DND-41 (cell line): ENCODE measurements at regions not wholly inside any gene's neighbourhood (a gene's known extent, or its start where the extent isn't known, plus 50 kb on each side); places are given as distances from the start of the nearest gene placed in this dataset.

Experiments
- ATAC-seq: fragments of 200-7000 bp; cut with Tn5 transposase; 3 replicates; pipeline ENCODE4 v1.9.1; 2021; ENCODE audit warnings: low read depth; ENCODE audit not compliant: insufficient read depth
- DNase-seq: peaks from one replicate; pipeline ENCODE4 v3.0.0-alpha.2; 2020
- H2AFZ ChIP-seq: 2 replicates; pipeline ENCODE4 v1.6.0; 2012; ENCODE audit warnings: low read depth, low read length
- H3K27ac ChIP-seq: 2 replicates; pipeline ENCODE4 v1.5.1; 2012; ENCODE audit warnings: low read length, inconsistent platforms
- H3K27me3 ChIP-seq: fragments of 200-600 bp; sonication (generic); 2 replicates; pipeline ENCODE4 v1.6.0; 2012; ENCODE audit warnings: low read length, mild to moderate bottlenecking, inconsistent platforms; ENCODE audit not compliant: insufficient read depth, poor library complexity
- H3K36me3 ChIP-seq: 2 replicates; pipeline ENCODE4 v1.5.1; 2012; ENCODE audit warnings: low read length, inconsistent platforms; ENCODE audit not compliant: insufficient read depth
- H3K4me1 ChIP-seq: 2 replicates; pipeline ENCODE4 v1.5.1; 2012; ENCODE audit warnings: mild to moderate bottlenecking, low read length; ENCODE audit not compliant: insufficient read depth
- H3K4me2 ChIP-seq: 2 replicates; pipeline ENCODE4 v1.6.0; 2012; ENCODE audit warnings: mild to moderate bottlenecking, moderate library complexity, low read length, inconsistent platforms; ENCODE audit not compliant: insufficient read depth
- H3K4me3 ChIP-seq, 2 experiments: fragments of 200-600 bp in 1 of 2; shearing (Covaris generic) in 1 of 2; 2 replicates each; pipeline ENCODE4 v1.5.1; 2012 to 2016; ENCODE audit warnings: inconsistent platforms in 2 of 2, low read length in 2 of 2, mild to moderate bottlenecking in 2 of 2, low read depth in 1 of 2, moderate library complexity in 1 of 2
- H3K79me2 ChIP-seq: 2 replicates; pipeline ENCODE4 v1.6.0; 2012; ENCODE audit warnings: low read length, inconsistent platforms; ENCODE audit not compliant: insufficient read depth
- H3K9ac ChIP-seq: 2 replicates; pipeline ENCODE4 v1.6.0; 2012; ENCODE audit warnings: low read depth, mild to moderate bottlenecking, inconsistent platforms, low read length, moderate library complexity
- H3K9me3 ChIP-seq: 2 replicates; pipeline ENCODE4 v1.5.1; 2012; ENCODE audit warnings: low read length, moderate library complexity, mild to moderate bottlenecking, inconsistent platforms; ENCODE audit not compliant: insufficient read depth, severe bottlenecking
- H4K20me1 ChIP-seq: 2 replicates; pipeline ENCODE4 v1.6.0; 2012; ENCODE audit warnings: low read length; ENCODE audit not compliant: insufficient read depth
- CTCF ChIP-seq: IDR thresholded peaks from 2 replicates; pipeline ENCODE4 v1.5.1; 2012; ENCODE audit warnings: borderline replicate concordance, low read length, moderate library complexity, mild to moderate bottlenecking; ENCODE audit not compliant: poor library complexity, severe bottlenecking; ENCODE audit errors: extremely low read depth
- EZH2 ChIP-seq: IDR thresholded peaks from 3 replicates; pipeline ENCODE4 v1.6.1; 2012; ENCODE audit warnings: borderline replicate concordance, low read depth, mild to moderate bottlenecking, moderate library complexity, low read length, inconsistent platforms; ENCODE audit not compliant: severe bottlenecking

DNA sequence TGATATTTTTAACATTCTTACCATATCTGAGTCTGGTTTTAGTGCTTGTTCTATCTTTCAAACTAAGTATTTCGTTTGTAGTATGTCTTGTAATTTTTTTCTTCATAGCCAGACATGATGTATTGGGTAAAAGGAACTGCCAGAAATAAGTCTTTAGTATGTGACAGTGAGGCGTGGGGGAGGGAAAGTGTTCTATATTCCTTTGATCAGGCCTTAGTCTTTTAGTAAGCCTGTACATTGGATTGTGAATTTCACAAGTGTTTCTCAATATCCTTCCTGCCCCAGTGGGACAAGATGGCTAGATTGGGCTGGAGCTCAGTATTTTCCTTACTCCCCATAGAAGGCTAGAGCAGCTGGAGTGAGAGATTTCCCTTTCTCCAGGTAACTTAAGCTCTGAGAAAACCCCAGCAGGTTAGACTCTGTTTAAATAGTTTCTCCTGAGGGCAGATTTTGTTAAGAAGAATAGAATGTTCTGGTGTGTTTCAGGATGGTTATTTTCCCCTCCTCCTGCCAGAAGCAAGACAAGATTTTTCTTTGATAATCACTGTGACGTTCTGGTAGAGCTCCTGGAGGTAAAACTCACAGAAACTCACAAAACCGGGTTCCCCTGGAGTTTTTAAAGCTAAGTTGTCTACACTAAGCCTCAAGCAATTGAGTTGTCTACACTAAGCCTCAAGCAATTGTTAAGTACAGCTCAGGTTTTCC is 140.7 kb upstream of the ARPP21 start:
- H3K4me3 ChIP-seq = no peak overlapping the region
- H3K27ac ChIP-seq = no peak overlapping the region
- H3K4me1 ChIP-seq = no peaks in the 10 kb centered on the region
- no peak for ATAC-seq
- no peaks in the 10 kb centered on the region for H4K20me1 ChIP-seq
- no peak overlapping the region for H3K9ac ChIP-seq
- H3K27me3 ChIP-seq = no peaks in the 10 kb centered on the region
- TF ChIP-seq CTCF (no peak), EZH2 (no peak)
- H3K9me3 ChIP-seq = no peaks in the 10 kb centered on the region
- no peaks in the 10 kb centered on the region for H3K79me2 ChIP-seq
- H3K4me2 ChIP-seq = no peak overlapping the region
- no peak for DNase-seq
- no peak overlapping the region for H2AFZ ChIP-seq
- no peaks in the 10 kb centered on the region for H3K36me3 ChIP-seq

DNA sequence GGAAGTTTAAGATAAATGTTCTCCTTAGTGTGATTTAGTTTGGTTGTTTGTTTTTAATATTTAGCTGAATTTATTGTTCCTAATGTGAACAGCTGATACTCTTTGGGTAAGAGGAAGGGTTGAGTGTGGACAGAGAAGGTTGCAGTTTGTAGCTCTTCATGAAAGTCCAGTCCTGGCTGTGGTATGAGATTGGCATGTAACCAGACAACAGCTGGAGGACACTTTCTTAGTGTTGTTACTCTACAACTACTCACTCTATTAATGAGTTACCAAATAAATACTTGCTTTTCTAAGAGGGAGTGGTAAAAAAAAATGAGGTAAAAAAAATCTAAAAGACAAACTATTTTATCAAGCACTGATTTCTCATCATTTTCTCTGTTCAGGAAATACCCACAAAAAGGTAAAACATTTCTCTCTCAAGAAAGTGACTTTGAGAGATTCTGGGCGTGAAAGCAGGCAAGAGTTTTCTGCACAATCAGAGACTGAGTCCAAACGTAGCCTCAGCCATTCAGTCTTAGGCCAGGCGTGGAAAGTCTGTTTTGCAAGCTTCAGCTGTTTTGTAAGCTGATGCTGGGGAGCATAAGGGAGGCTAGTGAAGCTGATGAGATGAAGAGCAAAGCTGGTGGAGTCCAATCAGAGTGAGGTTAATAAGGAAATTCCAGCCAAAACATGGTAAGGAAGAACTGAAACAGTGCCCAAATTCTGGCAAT is 138.5 kb upstream of the ARPP21 start:
- no peaks in the 10 kb centered on the region for H3K79me2 ChIP-seq
- no peak for ATAC-seq
- H4K20me1 ChIP-seq = no peaks in the 10 kb centered on the region
- no peaks in the 10 kb centered on the region for H3K9me3 ChIP-seq
- H3K36me3 ChIP-seq = no peaks in the 10 kb centered on the region
- no peaks in the 10 kb centered on the region for H3K27me3 ChIP-seq
- peaks cover 12% of the 10 kb centered on the region for H3K4me1 ChIP-seq
- no peak overlapping the region for H3K27ac ChIP-seq
- H3K9ac ChIP-seq = no peak overlapping the region
- no peak overlapping the region for H3K4me2 ChIP-seq
- H3K4me3 ChIP-seq = no peak overlapping the region
- no peak overlapping the region for H2AFZ ChIP-seq
- TF ChIP-seq CTCF (no peak), EZH2 (no peak)
- DNase-seq = no peak

DNA sequence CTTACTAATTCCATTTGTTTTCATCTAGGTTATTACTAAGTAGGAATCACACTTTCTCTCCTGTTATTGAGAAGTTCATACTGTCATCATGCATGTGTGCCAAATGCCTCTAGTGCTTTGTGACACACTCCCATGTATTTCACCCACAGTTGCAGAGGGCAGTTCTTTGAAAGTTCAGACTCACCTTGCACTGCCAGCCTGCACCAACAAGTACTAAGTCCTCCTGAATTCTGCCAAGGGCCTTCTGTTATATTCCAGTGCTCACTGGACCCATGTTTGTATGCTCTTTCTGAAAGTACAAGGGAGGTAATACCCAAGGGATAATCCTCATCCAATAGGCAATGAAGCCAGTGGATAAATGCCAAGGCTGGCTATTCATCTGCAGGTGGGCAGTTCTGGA is 136.6 kb upstream of the ARPP21 start:
- H3K9ac ChIP-seq = no peak overlapping the region
- H3K4me3 ChIP-seq = no peak overlapping the region
- no peak overlapping the region for H3K27ac ChIP-seq
- H3K4me2 ChIP-seq = no peak overlapping the region
- H3K27me3 ChIP-seq = no peaks in the 10 kb centered on the region
- TF ChIP-seq EZH2 (no peak), CTCF (no peak)
- DNase-seq (no peak), ATAC-seq (no peak)
- H3K36me3 ChIP-seq = no peaks in the 10 kb centered on the region
- no peak overlapping the region for H2AFZ ChIP-seq
- H3K4me1 ChIP-seq = peaks cover 12% of the 10 kb centered on the region
- no peaks in the 10 kb centered on the region for H3K9me3 ChIP-seq
- H4K20me1 ChIP-seq = no peaks in the 10 kb centered on the region
- H3K79me2 ChIP-seq = no peaks in the 10 kb centered on the region
